Fibroblast of villous mesenchyme (primary cell): ENCODE measurements at regions not wholly inside any gene's neighbourhood (a gene's known extent, or its start where the extent isn't known, plus 50 kb on each side); places are given as distances from the start of the nearest gene placed in this dataset.
"Not testable (repeated sequence)": the region's sequence is repeated elsewhere in the genome, so short reads cannot be mapped to it uniquely, and the experiment has no call there.

Experiments
- DNase-seq: peaks from one replicate; pipeline ENCODE4 v3.0.0-alpha.2; 2010; ENCODE audit warnings: low read depth
- H3K4me3 ChIP-seq: 2 replicates; pipeline ENCODE4 v1.5.1; 2011; ENCODE audit warnings: low read depth, mild to moderate bottlenecking, low read length
- CTCF ChIP-seq: IDR thresholded peaks from 2 replicates; pipeline ENCODE4 v1.5.1; 2012; ENCODE audit warnings: low read depth, mild to moderate bottlenecking, low read length; ENCODE audit not compliant: insufficient read depth

GRCh38 chr13:61246351-61246750, 169.3 kb downstream of the PCDH20 start:
- DNase-seq = no peak
- H3K4me3 ChIP-seq = no peak overlapping the region
- TF ChIP-seq CTCF = no peak

GRCh38 chr13:61215601-61216000, 200.0 kb downstream of the PCDH20 start:
- no peak overlapping the region for H3K4me3 ChIP-seq
- TF ChIP-seq CTCF = no peak
- no peak for DNase-seq

GRCh38 chr13:61215116-61215515, 200.5 kb downstream of the PCDH20 start:
- no peak overlapping the region for H3K4me3 ChIP-seq
- no peak for DNase-seq
- no peak for TF ChIP-seq CTCF

- H3K4me3 ChIP-seq = no peak overlapping the region
- DNase-seq = no peak
- no peak for TF ChIP-seq CTCF
These were observed 201.1 kb downstream of the PCDH20 start for GRCh38 chr13:61214551-61214950.

- H3K4me3 ChIP-seq, DNase-seq: not testable (repeated sequence)
These were observed 209.8 kb downstream of the PCDH20 start for GRCh38 chr13:61205898-61206297.

GRCh38 chr13:61204025-61204424, 211.6 kb downstream of the PCDH20 start:
- no peak for DNase-seq
- H3K4me3 ChIP-seq = no peak overlapping the region
- TF ChIP-seq CTCF = no peak

GRCh38 chr13:61202042-61202441, 213.6 kb downstream of the PCDH20 start:
- H3K4me3 ChIP-seq = no peak overlapping the region
- no peak for TF ChIP-seq CTCF
- DNase-seq = no peak
